ENCODE measurements at regions not wholly inside any gene's neighbourhood (a gene's known extent, or its start where the extent isn't known, plus 50 kb on each side); places are given as distances from the start of the nearest gene placed in this dataset.
A peak's percentile ranks its signal among the peaks of the same experiment; 100 is the strongest.

DNA sequence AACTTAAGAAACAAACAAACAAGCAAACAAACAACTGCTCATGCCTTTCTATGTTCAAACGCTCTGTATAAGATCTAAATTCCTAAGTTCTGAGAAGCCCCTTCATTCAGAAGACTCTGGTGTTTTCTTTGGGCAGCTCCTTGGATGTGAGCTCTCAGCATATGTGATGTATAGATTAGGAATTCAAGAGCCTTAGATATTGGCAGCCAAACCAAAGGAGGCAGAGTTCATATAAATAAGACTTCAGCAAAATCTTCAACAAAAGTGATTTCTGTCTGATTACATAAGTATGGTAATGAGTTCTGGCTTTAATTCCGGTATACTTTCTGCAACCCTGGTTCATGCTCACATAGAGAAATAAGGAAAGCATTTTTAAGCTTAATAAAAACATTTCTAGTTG, 145.6 kb downstream of the DYRK2 start:
- H3K4me1 ChIP-seq (ENCODE audit: control insufficient read depth, insufficient read depth, low read length), result peaks cover 13% of the 10 kb centered on the region
- H3K9me3 ChIP-seq (ENCODE audit: control insufficient read depth, low read depth, low read length), result peaks cover 6% of the 10 kb centered on the region
- no peak for DNase-seq
- no peaks in the 10 kb centered on the region for H3K36me3 ChIP-seq (ENCODE audit: control insufficient read depth, insufficient read depth, low read length)
- WGBS (ENCODE audit: insufficient coverage, low lambda C conversion rate), result no CpG with 5 or more reads among the region's 2 CpGs
- H3K27ac ChIP-seq (ENCODE audit: low read length), result no peak overlapping the region
- H3K4me3 ChIP-seq (ENCODE audit: low read length), result no peak overlapping the region
- H3K27me3 ChIP-seq (ENCODE audit: control insufficient read depth, insufficient read depth, low read length), result no peaks in the 10 kb centered on the region

DNA sequence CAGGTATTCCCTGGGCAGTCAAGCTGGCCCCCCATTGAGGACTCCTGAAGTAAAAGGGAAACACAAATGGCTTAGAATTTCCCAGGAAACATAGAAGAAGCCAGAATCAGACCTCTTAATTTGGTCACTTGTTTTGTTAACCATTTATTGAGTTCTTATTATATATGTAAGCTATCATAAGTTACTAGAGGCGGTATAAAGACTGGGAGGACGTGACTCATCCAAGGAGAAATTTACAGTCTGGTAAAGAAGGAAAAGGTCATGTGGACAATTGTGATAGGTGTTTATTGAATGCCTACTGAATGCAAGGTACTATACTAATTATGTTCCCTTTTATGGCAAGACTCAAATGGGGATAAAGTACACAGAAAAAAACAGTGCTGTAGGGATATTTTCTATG, 146.7 kb downstream of the DYRK2 start:
- Histone ChIP-seq H3K4me1 (ENCODE audit: control insufficient read depth, insufficient read depth, low read length) (peaks cover 13% of the 10 kb centered on the region), H3K27me3 (ENCODE audit: control insufficient read depth, insufficient read depth, low read length) (no peaks in the 10 kb centered on the region), H3K27ac (ENCODE audit: low read length) (peak overlapping the region; percentile 78), H3K9me3 (ENCODE audit: control insufficient read depth, low read depth, low read length) (peaks cover 6% of the 10 kb centered on the region), H3K4me3 (ENCODE audit: low read length) (no peak overlapping the region), H3K36me3 (ENCODE audit: control insufficient read depth, insufficient read depth, low read length) (no peaks in the 10 kb centered on the region)
- WGBS (ENCODE audit: insufficient coverage, low lambda C conversion rate), result 34% methylated on average over 2 of the region's 2 CpGs
- DNase-seq, result peak; percentile 76 to 89

DNA sequence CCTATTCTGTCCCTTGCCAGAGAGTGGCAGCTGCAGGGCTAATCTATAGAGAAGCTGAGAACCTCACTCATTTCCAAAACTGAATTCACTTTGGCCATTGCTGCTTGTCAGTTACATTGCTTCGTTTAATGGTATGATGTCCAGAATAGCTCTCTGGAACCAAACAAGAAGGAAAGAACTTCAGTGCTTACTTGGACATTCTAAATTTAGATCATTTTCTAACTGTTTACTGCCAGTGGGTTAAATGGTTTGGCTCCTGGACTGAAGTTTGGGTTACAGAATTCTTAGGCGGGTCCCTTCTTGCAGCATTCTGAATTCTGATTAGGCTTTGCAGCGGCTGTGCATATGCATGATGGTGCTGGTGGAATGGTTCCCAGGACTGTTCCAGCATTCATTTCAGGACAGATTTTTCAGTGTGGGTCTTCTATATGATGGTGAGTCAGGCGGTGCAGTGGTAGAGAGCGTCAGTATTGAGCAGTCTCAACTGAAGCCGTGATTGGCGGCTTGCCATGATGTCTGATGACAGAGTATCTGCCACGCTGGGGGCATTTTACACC, 148.7 kb downstream of the DYRK2 start:
- Histone ChIP-seq H3K27ac (ENCODE audit: low read length) (no peak overlapping the region), H3K9me3 (ENCODE audit: control insufficient read depth, low read depth, low read length) (peaks cover 3% of the 10 kb centered on the region), H3K27me3 (ENCODE audit: control insufficient read depth, insufficient read depth, low read length) (no peaks in the 10 kb centered on the region), H3K36me3 (ENCODE audit: control insufficient read depth, insufficient read depth, low read length) (no peaks in the 10 kb centered on the region), H3K4me3 (ENCODE audit: low read length) (no peak overlapping the region), H3K4me1 (ENCODE audit: control insufficient read depth, insufficient read depth, low read length) (peaks cover 13% of the 10 kb centered on the region)
- DNase-seq, result no peak
- no CpG with 5 or more reads among the region's 8 CpGs for WGBS (ENCODE audit: insufficient coverage, low lambda C conversion rate)

DNA sequence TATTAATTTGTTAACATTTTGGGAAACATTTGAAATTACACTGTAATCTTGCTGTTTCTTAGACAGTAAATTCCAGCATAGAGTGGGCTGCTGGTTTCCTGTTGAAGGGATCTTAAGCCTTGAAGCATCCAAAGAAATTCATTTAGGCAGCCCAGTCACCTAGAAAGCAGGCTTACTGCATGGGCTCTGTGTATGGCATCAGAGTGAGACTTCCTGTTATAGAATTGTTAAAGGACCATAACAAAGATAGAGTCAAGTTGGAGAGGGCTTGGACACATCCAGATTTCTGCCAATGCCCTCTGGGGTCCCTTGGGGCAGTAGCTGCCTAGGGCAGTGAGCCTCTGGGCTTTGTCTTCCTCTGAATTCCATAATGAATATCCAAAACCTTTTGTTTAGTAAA, 149.2 kb downstream of the DYRK2 start:
- Histone ChIP-seq H3K9me3 (ENCODE audit: control insufficient read depth, low read depth, low read length) (no peaks in the 10 kb centered on the region), H3K36me3 (ENCODE audit: control insufficient read depth, insufficient read depth, low read length) (no peaks in the 10 kb centered on the region), H3K27me3 (ENCODE audit: control insufficient read depth, insufficient read depth, low read length) (no peaks in the 10 kb centered on the region), H3K4me3 (ENCODE audit: low read length) (no peak overlapping the region), H3K4me1 (ENCODE audit: control insufficient read depth, insufficient read depth, low read length) (peaks cover 13% of the 10 kb centered on the region), H3K27ac (ENCODE audit: low read length) (no peak overlapping the region)
- DNase-seq, result no peak

DNA sequence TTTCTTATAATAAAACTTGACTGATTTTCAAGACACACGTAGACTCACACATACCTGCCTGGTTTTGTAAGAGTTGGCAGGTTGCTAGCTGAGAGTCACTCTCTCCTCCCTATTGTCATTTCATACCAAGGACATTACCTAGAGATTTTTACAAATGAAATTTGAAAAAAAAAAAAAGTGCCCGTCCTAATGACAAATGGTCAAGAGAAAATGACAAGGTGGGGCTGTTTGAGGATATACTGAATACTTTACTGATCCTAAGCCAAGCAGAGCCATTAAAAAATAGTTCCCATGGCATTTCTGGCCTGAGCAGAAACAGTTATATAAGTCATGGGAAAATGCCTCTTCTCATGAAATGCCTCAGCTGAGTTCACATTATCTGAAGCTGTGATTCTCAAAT, 150.2 kb downstream of the DYRK2 start:
- H3K4me3 ChIP-seq (ENCODE audit: low read length), result no peak overlapping the region
- H3K4me1 ChIP-seq (ENCODE audit: control insufficient read depth, insufficient read depth, low read length), result peaks cover 13% of the 10 kb centered on the region
- no peaks in the 10 kb centered on the region for H3K9me3 ChIP-seq (ENCODE audit: control insufficient read depth, low read depth, low read length)
- H3K36me3 ChIP-seq (ENCODE audit: control insufficient read depth, insufficient read depth, low read length), result no peaks in the 10 kb centered on the region
- no CpG with 5 or more reads among the region's 2 CpGs for WGBS (ENCODE audit: insufficient coverage, low lambda C conversion rate)
- H3K27ac ChIP-seq (ENCODE audit: low read length), result no peak overlapping the region
- H3K27me3 ChIP-seq (ENCODE audit: control insufficient read depth, insufficient read depth, low read length), result no peaks in the 10 kb centered on the region
- DNase-seq, result no peak

DNA sequence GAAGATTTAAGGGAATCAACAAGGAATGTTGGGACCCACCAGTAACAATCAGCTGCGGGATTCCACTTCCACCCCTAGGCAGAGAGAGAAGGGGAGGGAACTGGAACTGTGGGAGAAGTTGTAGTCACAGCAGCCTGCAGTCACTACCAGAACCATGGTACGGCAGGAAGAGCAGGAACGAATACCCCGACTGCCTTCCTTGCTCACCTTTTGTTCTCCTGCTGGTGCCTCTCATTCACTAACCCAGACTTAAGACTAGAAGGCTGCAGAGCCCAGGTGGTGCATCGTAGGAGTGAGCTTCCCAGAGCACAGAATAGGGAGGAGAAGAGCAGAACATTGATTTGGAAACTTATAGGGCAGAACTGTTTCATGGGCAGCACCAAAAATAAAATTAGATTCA, 154.2 kb downstream of the DYRK2 start:
- no peak overlapping the region for H3K4me3 ChIP-seq (ENCODE audit: low read length)
- no peak overlapping the region for H3K27ac ChIP-seq (ENCODE audit: low read length)
- DNase-seq, result no peak
- H3K4me1 ChIP-seq (ENCODE audit: control insufficient read depth, insufficient read depth, low read length), result no peaks in the 10 kb centered on the region
- no peaks in the 10 kb centered on the region for H3K9me3 ChIP-seq (ENCODE audit: control insufficient read depth, low read depth, low read length)
- no peaks in the 10 kb centered on the region for H3K36me3 ChIP-seq (ENCODE audit: control insufficient read depth, insufficient read depth, low read length)
- WGBS (ENCODE audit: insufficient coverage, low lambda C conversion rate), result no CpG with 5 or more reads among the region's 5 CpGs
- no peaks in the 10 kb centered on the region for H3K27me3 ChIP-seq (ENCODE audit: control insufficient read depth, insufficient read depth, low read length)

DNA sequence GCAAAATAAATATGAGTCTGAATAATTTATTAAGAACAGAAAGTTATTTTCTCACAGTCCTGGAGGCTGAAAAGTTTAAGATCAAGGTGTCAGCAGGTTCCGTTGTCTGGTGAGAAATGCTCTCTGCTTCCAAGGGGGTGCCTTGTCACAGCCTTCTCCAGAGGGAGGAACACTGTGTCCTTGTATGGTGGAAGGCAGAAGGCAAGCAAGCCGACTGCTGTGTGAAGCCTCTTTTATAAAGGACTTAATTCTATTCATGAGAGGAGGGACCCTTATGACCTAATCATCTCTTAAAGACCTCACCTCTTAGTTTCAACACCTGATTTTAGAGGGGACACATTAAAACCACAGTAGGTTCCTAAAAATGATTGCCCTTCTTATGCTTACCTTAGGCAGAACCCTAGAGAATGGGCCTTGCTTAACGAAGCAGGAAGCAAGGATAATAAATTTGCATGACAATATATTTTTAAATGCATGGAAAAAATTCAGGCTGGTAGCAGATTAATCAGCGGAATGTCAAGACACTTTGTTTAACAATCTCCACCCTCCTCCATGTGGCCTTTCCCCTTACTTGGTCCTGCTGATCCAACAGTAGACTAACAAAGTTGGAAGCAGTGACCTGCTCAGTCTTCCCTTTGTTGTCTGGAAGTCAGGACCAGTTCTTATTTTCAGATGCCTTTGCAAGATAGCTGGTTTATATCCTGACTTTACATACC, 154.9 kb downstream of the DYRK2 start:
- Histone ChIP-seq H3K27ac (ENCODE audit: low read length) (no peak overlapping the region), H3K27me3 (ENCODE audit: control insufficient read depth, insufficient read depth, low read length) (no peaks in the 10 kb centered on the region), H3K9me3 (ENCODE audit: control insufficient read depth, low read depth, low read length) (no peaks in the 10 kb centered on the region), H3K36me3 (ENCODE audit: control insufficient read depth, insufficient read depth, low read length) (no peaks in the 10 kb centered on the region), H3K4me3 (ENCODE audit: low read length) (no peak overlapping the region), H3K4me1 (ENCODE audit: control insufficient read depth, insufficient read depth, low read length) (no peaks in the 10 kb centered on the region)
- DNase-seq, result no peak
- no CpG with 5 or more reads among the region's 4 CpGs for WGBS (ENCODE audit: insufficient coverage, low lambda C conversion rate)

DNA sequence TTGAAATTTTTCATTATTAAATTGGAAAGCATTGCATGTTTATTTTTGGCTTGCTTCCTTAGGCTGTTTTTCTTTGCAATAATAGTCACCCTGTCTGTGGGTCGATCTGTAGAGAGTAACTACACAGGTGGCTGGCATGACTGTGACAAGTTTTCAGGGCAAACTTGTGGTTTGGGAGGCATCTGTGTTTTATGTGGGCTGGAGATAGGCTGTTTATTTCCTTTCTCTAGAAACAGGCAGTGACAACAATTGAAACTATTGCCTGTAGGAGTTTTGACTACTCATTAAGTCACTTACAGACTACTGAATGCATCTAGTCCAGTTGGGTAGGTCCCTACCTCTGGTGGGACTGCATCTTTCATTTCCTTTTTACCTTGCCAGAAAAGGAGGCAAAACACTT, 155.6 kb downstream of the DYRK2 start:
- no CpG with 5 or more reads among the region's 1 CpG for WGBS (ENCODE audit: insufficient coverage, low lambda C conversion rate)

DNA sequence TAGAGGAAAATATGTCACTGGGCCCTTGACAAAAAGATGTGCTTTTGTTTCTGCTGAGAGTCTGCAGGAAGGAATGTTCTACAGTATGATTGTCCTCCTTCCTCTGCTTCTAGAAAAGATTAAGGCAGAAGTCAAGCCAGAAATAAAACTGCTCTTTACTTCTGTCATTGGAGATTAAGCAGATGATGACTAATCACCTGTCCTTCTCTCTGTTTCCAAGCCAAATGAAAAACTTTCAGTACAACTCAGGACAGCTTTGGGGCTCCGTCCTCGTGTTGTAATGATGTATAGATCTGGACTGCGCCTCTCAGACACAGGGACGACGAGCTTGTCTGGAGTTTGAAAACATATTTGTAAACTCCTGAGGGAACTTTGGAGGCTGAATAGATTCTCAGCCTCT, 159.3 kb downstream of the DYRK2 start:
- no peak for DNase-seq
- Histone ChIP-seq H3K9me3 (ENCODE audit: control insufficient read depth, low read depth, low read length) (no peaks in the 10 kb centered on the region), H3K4me1 (ENCODE audit: control insufficient read depth, insufficient read depth, low read length) (no peaks in the 10 kb centered on the region), H3K27me3 (ENCODE audit: control insufficient read depth, insufficient read depth, low read length) (no peaks in the 10 kb centered on the region), H3K36me3 (ENCODE audit: control insufficient read depth, insufficient read depth, low read length) (no peaks in the 10 kb centered on the region), H3K27ac (ENCODE audit: low read length) (no peak overlapping the region), H3K4me3 (ENCODE audit: low read length) (no peak overlapping the region)
- WGBS (ENCODE audit: insufficient coverage, low lambda C conversion rate), result 58% methylated on average over 5 of the region's 5 CpGs

More for the DNA sequence above, 155.6 kb downstream of the DYRK2 start:
- H3K9me3 ChIP-seq (ENCODE audit: control insufficient read depth, low read depth, low read length), result no peaks in the 10 kb centered on the region
- DNase-seq, result no peak
- no peaks in the 10 kb centered on the region for H3K27me3 ChIP-seq (ENCODE audit: control insufficient read depth, insufficient read depth, low read length)
- H3K27ac ChIP-seq (ENCODE audit: low read length), result no peak overlapping the region
- H3K4me1 ChIP-seq (ENCODE audit: control insufficient read depth, insufficient read depth, low read length), result no peaks in the 10 kb centered on the region
- no peak overlapping the region for H3K4me3 ChIP-seq (ENCODE audit: low read length)
- no peaks in the 10 kb centered on the region for H3K36me3 ChIP-seq (ENCODE audit: control insufficient read depth, insufficient read depth, low read length)

DNA sequence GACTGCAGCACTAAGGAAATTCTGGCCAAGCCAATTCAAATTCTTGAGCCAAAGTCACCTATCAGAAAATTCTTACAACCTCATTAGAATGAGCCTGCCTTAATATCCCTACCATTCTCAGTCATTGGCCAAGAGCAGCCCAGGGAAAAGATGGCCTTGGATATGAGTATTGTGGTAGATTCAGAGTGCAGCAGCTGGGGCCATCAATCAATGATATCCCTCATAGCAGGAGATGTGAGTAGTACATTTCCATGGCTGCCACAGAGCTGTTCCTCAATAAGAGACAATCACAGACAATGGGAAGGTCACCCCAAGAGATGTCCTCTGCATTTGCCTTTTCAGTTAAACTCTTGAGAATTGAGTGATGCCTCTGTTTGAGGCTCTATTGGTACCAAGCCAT, 161.6 kb downstream of the DYRK2 start:
- Histone ChIP-seq H3K4me3 (ENCODE audit: low read length) (no peak overlapping the region), H3K4me1 (ENCODE audit: control insufficient read depth, insufficient read depth, low read length) (no peaks in the 10 kb centered on the region), H3K9me3 (ENCODE audit: control insufficient read depth, low read depth, low read length) (no peaks in the 10 kb centered on the region), H3K36me3 (ENCODE audit: control insufficient read depth, insufficient read depth, low read length) (no peaks in the 10 kb centered on the region), H3K27me3 (ENCODE audit: control insufficient read depth, insufficient read depth, low read length) (no peaks in the 10 kb centered on the region), H3K27ac (ENCODE audit: low read length) (no peak overlapping the region)
- no peak for DNase-seq
